ENCODE measurements at regions not wholly inside any gene's neighbourhood (a gene's known extent, or its start where the extent isn't known, plus 50 kb on each side); places are given as distances from the start of the nearest gene placed in this dataset.

GRCh38 chr4:89539797-89540711 lies 232.5 kb upstream of the GPRIN3 start:
- TF ChIP-seq CTCF (conservative IDR thresholded peaks at IDR 0.05) (no peak), EZH2 (IDR thresholded peaks at IDR 0.05; ENCODE audit: low read depth) (no peak)
